ENCODE measurements at regions not wholly inside any gene's neighbourhood (a gene's known extent, or its start where the extent isn't known, plus 50 kb on each side); places are given as distances from the start of the nearest gene placed in this dataset.
"Not testable (repeated sequence)": the region's sequence is repeated elsewhere in the genome, so short reads cannot be mapped to it uniquely, and the experiment has no call there.

- not testable (repeated sequence) for DNase-seq (ENCODE audit: low read depth in 2 of 2)
These were observed 508.1 kb upstream of the PHF14 start for GRCh38 chr7:10465536-10465935.

GRCh38 chr7:10468908-10469307 lies 504.8 kb upstream of the PHF14 start:
- no peak for DNase-seq (ENCODE audit: low read depth in 2 of 2)

- DNase-seq (ENCODE audit: low read depth in 2 of 2) = no peak
These were observed 504.2 kb upstream of the PHF14 start for GRCh38 chr7:10469476-10469875.

- DNase-seq (ENCODE audit: low read depth in 2 of 2) = no peak
These were observed 502.2 kb upstream of the PHF14 start for GRCh38 chr7:10471280-10472058.

GRCh38 chr7:10472115-10472514 lies 501.6 kb upstream of the PHF14 start:
- DNase-seq (ENCODE audit: low read depth in 2 of 2) = no peak

- no peak for DNase-seq (ENCODE audit: low read depth in 2 of 2)
These were observed 500.1 kb upstream of the PHF14 start for GRCh38 chr7:10473569-10473968.

GRCh38 chr7:10474048-10474447 lies 499.6 kb upstream of the PHF14 start:
- no peak for DNase-seq (ENCODE audit: low read depth in 2 of 2)

- no peak for DNase-seq (ENCODE audit: low read depth in 2 of 2)
These were observed 497.6 kb upstream of the PHF14 start for GRCh38 chr7:10475940-10476641.

- no peak for DNase-seq (ENCODE audit: low read depth in 2 of 2)
These were observed 497.0 kb upstream of the PHF14 start for GRCh38 chr7:10476642-10477041.

GRCh38 chr7:10483671-10484070 lies 490.0 kb upstream of the PHF14 start:
- no peak for DNase-seq (ENCODE audit: low read depth in 2 of 2)

GRCh38 chr7:10484767-10485166 lies 488.9 kb upstream of the PHF14 start:
- no peak for DNase-seq (ENCODE audit: low read depth in 2 of 2)

- DNase-seq (ENCODE audit: low read depth in 2 of 2) = not testable (repeated sequence)
These were observed 472.3 kb upstream of the PHF14 start for GRCh38 chr7:10501206-10501884.

- DNase-seq (ENCODE audit: low read depth in 2 of 2) = no peak
These were observed 466.6 kb upstream of the PHF14 start for GRCh38 chr7:10507032-10507431.

- no peak for DNase-seq (ENCODE audit: low read depth in 2 of 2)
These were observed 452.4 kb upstream of the PHF14 start for GRCh38 chr7:10521306-10521705.

- DNase-seq (ENCODE audit: low read depth in 2 of 2) = not testable (repeated sequence)
These were observed 440.2 kb upstream of the PHF14 start for GRCh38 chr7:10533429-10533828.

- DNase-seq (ENCODE audit: low read depth in 2 of 2) = no peak
These were observed 437.1 kb upstream of the PHF14 start for GRCh38 chr7:10536561-10536960.

- no peak for DNase-seq (ENCODE audit: low read depth in 2 of 2)
These were observed 435.9 kb upstream of the PHF14 start for GRCh38 chr7:10537764-10538163.

GRCh38 chr7:10557375-10557774 lies 416.3 kb upstream of the PHF14 start:
- no peak for DNase-seq (ENCODE audit: low read depth in 2 of 2)

- no peak for DNase-seq (ENCODE audit: low read depth in 2 of 2)
These were observed 413.2 kb upstream of the PHF14 start for GRCh38 chr7:10560497-10560896.

- no peak for DNase-seq (ENCODE audit: low read depth in 2 of 2)
These were observed 404.8 kb upstream of the PHF14 start for GRCh38 chr7:10568891-10569290.

GRCh38 chr7:10571759-10572158 lies 401.9 kb upstream of the PHF14 start:
- no peak for DNase-seq (ENCODE audit: low read depth in 2 of 2)

- no peak for DNase-seq (ENCODE audit: low read depth in 2 of 2)
These were observed 395.8 kb upstream of the PHF14 start for GRCh38 chr7:10577866-10578374.

GRCh38 chr7:10579561-10579960 lies 394.1 kb upstream of the PHF14 start:
- no peak for DNase-seq (ENCODE audit: low read depth in 2 of 2)
